Heart left ventricle (tissue), 13 donors: ENCODE measurements at regions not wholly inside any gene's neighbourhood (a gene's known extent, or its start where the extent isn't known, plus 50 kb on each side); places are given as distances from the start of the nearest gene placed in this dataset.

Experiments used
- POLR2A ChIP-seq, 2 donors: fragments of 450-650 bp; IDR thresholded peaks; one replicate each; pipeline ENCODE4 v1.6.1; 2017; ENCODE audit warnings: antibody characterized with exemption in 2 of 2, mild to moderate bottlenecking in 2 of 2, moderate library complexity in 2 of 2
- TF ChIP-seq, protein P1 (sequence below), 12 donors: fragments of 200-600 bp; sonication (generic) in 4 of 12; IDR thresholded peaks; one replicate each; pipeline versions ENCODE4 v1.5.0 to v1.8.0; 2018 to 2022; ENCODE audit warnings: antibody characterized with exemption in 12 of 12, mild to moderate bottlenecking in 5 of 12
- donor health status: ischemic (EF 13 %, LVEDD 7.1; RV severe dilation, severe dysfunction).
- donor health status: DM: no; HTN: yes; CAD: no.
- donor health status: DM: no; HTN: no; CAD: no.
- donor health status: ischemic (EF 25% LVEDD 6.9; RV normal size, moderate dysfunction).
- donor health status: ischemic (EF 25% LVEDD 5.7; RV mildly dilated, moderate dysfunction).
- donor health status: ischemic (EF 35%, LVEDD 5.7; RV mildly dilated, moderate dysfunction).
- donor health status: nonischemic (EF 11% LVEDD 7.7; RV severe dilation, severe dysfunction).
- donor health status: DM: yes; HTN: yes; CAD: no.
- donor health status: PGD.
- donor health status: ischemic (EF 29% LVEDD 5.4; RV normal size, mild dysfunction).
- donor health status: nonischemic (EF 23%, LVEDD 6.1; RV moderate dilation, normal function).

DNA sequence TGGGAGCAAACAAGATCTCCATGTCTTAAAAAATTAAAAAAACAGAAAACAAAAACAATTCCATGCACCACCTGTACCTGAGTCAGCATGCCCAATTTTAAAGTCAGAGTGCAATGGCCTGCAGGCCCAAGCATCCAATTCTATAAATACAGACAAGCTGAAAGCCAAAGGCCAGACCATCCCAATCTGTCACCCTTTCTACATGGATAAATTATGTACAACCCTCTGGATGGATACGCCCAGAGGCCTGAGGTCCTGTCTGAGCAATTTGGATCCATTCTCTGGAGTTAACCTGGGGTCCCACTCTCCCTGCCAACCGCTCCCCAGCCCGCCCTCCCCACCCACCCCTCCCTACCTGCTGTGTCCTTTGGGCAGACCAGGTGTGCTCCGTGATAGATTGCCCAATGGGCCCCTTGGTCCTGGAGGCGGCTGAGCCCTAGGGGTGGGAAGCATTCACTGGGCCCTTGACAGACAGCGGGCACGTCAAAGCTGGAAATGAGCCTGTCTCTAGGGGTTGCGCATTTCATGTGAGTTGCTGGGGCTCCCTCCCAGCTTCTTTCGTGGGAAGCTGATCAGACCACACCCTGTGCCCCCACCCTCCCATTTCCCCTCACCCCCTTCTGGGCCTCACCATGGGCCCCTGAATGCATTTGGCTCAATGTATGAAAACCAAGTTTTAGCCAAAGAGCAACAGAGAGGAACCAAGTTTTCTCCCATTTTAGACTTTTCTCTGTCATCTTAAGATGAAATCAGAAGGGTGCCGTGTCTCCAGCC lies 171.3 kb downstream of the BCL11B start:
- TF ChIP-seq, protein P1, sequence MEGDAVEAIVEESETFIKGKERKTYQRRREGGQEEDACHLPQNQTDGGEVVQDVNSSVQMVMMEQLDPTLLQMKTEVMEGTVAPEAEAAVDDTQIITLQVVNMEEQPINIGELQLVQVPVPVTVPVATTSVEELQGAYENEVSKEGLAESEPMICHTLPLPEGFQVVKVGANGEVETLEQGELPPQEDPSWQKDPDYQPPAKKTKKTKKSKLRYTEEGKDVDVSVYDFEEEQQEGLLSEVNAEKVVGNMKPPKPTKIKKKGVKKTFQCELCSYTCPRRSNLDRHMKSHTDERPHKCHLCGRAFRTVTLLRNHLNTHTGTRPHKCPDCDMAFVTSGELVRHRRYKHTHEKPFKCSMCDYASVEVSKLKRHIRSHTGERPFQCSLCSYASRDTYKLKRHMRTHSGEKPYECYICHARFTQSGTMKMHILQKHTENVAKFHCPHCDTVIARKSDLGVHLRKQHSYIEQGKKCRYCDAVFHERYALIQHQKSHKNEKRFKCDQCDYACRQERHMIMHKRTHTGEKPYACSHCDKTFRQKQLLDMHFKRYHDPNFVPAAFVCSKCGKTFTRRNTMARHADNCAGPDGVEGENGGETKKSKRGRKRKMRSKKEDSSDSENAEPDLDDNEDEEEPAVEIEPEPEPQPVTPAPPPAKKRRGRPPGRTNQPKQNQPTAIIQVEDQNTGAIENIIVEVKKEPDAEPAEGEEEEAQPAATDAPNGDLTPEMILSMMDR (IDR thresholded peaks at IDR 0.05) = no peak
- TF ChIP-seq POLR2A (IDR thresholded peaks at IDR 0.05) = no peak
